Stomach (tissue), 4 donors: ENCODE measurements at regions not wholly inside any gene's neighbourhood (a gene's known extent, or its start where the extent isn't known, plus 50 kb on each side); places are given as distances from the start of the nearest gene placed in this dataset.

Source experiments
- POLR2A ChIP-seq, 4 donors: fragments of 450-650 bp; IDR thresholded peaks; one replicate each; pipeline ENCODE4 v1.6.1; 2016; ENCODE audit warnings: antibody characterized with exemption in 4 of 4, control low read depth in 2 of 4, mild to moderate bottlenecking in 1 of 4, moderate library complexity in 1 of 4
- TF ChIP-seq, protein P1 (sequence below), 7 experiments: fragments of 450-650 bp in 4 of 7; fragments of 200-600 bp in 3 of 7; sonication (generic) in 3 of 7; IDR thresholded peaks; one replicate each; pipeline ENCODE4 v1.5.1; 2016 to 2019; ENCODE audit warnings: antibody characterized with exemption in 7 of 7, control low read depth in 2 of 7, mild to moderate bottlenecking in 1 of 7

DNA sequence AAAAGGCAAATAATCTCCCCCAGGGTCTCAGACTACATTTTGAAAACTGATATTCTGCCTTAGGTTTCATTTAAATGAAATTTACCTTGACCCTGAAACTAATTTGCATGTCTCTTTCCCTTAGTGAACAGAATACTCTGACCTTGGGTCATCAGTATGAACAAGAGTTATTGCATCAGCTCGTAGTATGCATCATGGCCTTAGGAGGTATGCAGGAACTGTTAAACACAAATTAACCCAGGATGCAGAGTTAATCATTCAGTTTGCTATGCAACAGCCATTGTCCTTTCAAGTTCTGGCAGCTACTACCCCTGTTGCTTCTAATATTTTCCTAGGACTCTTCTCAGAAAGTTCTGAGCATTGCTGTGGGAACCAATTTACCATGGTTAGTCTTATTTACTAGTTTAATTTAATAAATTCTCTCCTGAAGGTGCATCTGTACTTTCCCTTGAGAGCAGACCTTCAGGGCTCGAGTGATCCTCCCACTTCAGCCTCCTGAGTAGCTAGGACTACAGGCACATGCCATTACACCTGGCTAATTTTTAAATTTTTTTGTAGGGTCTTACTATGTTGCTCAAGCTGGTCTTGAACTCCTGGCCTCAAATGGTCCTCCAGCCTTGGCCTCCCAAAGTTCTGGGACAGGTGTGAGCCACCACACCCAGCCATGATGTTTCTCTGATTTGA lies 126.7 kb downstream of the TTC6 start:
- TF ChIP-seq, protein P1, sequence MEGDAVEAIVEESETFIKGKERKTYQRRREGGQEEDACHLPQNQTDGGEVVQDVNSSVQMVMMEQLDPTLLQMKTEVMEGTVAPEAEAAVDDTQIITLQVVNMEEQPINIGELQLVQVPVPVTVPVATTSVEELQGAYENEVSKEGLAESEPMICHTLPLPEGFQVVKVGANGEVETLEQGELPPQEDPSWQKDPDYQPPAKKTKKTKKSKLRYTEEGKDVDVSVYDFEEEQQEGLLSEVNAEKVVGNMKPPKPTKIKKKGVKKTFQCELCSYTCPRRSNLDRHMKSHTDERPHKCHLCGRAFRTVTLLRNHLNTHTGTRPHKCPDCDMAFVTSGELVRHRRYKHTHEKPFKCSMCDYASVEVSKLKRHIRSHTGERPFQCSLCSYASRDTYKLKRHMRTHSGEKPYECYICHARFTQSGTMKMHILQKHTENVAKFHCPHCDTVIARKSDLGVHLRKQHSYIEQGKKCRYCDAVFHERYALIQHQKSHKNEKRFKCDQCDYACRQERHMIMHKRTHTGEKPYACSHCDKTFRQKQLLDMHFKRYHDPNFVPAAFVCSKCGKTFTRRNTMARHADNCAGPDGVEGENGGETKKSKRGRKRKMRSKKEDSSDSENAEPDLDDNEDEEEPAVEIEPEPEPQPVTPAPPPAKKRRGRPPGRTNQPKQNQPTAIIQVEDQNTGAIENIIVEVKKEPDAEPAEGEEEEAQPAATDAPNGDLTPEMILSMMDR (IDR thresholded peaks at IDR 0.05): no peak
- TF ChIP-seq POLR2A (IDR thresholded peaks at IDR 0.05): no peak
